NB4 (cell line): ENCODE measurements at regions not wholly inside any gene's neighbourhood (a gene's known extent, or its start where the extent isn't known, plus 50 kb on each side); places are given as distances from the start of the nearest gene placed in this dataset.

Experiments
- CTCF ChIP-seq: IDR thresholded peaks from one replicate; pipeline ENCODE4 v1.5.1; 2012; ENCODE audit warnings: low read depth, low read length
- MAX ChIP-seq: IDR thresholded peaks from 2 replicates; pipeline ENCODE4 v1.6.1; 2011; ENCODE audit warnings: low read depth, low read length
- MYC ChIP-seq: IDR thresholded peaks from 2 replicates; pipeline ENCODE4 v1.6.1; 2011; ENCODE audit warnings: low read depth, low read length
- POLR2A ChIP-seq: IDR thresholded peaks from 2 replicates; pipeline ENCODE4 v1.6.1; 2011; ENCODE audit warnings: mild to moderate bottlenecking; ENCODE audit not compliant: insufficient read length; ENCODE audit errors: extremely low read depth

- TF ChIP-seq POLR2A, result no peak
- no peak for TF ChIP-seq CTCF
- TF ChIP-seq MAX, result no peak
- TF ChIP-seq MYC, result no peak
These were observed 511.4 kb downstream of the PCDH17 start for GRCh38 chr13:58142952-58143351.
